Adrenal gland (tissue), 9 donors: ENCODE measurements at regions not wholly inside any gene's neighbourhood (a gene's known extent, or its start where the extent isn't known, plus 50 kb on each side); places are given as distances from the start of the nearest gene placed in this dataset.

Source experiments
- DNase-seq, 7 donors: peaks; one replicate each; pipeline ENCODE4 v3.0.0-alpha.2; 2019 to 2020
- H3K27ac ChIP-seq, 5 donors: fragments of 200-600 bp; sonication (generic) in 4 of 5; 1 replicate in 3 of 5; 2 replicates in 2 of 5; pipeline versions ENCODE4 v1.5.1 to v1.8.0; 2016 to 2020; ENCODE audit warnings: mild to moderate bottlenecking in 1 of 5
- H3K27me3 ChIP-seq: fragments of 200-600 bp; 2 replicates; pipeline ENCODE4 v1.8.0; 2021
- H3K36me3 ChIP-seq, 2 donors: fragments of 200-600 bp; replicated peaks in 1 of 2; 1 replicate in 1 of 2; 2 replicates in 1 of 2; pipeline versions ENCODE4 v1.5.1 to v1.8.0; 2018 to 2022
- H3K4me1 ChIP-seq, 2 donors: fragments of 200-600 bp; replicated peaks in 1 of 2; 1 replicate in 1 of 2; 2 replicates in 1 of 2; pipeline versions ENCODE4 v1.5.1 to v1.8.0; 2018 to 2021
- H3K4me3 ChIP-seq, 4 donors: fragments of 200-600 bp; sonication (generic) in 3 of 4; one replicate each; pipeline ENCODE4 v1.5.1; 2016 to 2018
- H3K9me3 ChIP-seq, 3 donors: fragments of 200-600 bp; sonication (generic) in 1 of 3; replicated peaks in 1 of 3; 1 replicate in 2 of 3; 2 replicates in 1 of 3; pipeline versions ENCODE4 v1.5.1 to v1.8.0; 2016 to 2021
- CTCF ChIP-seq, 6 experiments: fragments of 450-650 bp in 4 of 6; fragments of 200-600 bp in 2 of 6; sonication (generic) in 1 of 6; IDR thresholded peaks; 1 replicate in 5 of 6; 2 replicates in 1 of 6; pipeline versions ENCODE4 v1.5.1 to v1.8.0; 2016 to 2021; ENCODE audit warnings: antibody characterized with exemption in 6 of 6, mild to moderate bottlenecking in 2 of 6, moderate library complexity in 1 of 6
- POLR2A ChIP-seq, 2 donors: fragments of 450-650 bp; IDR thresholded peaks; one replicate each; pipeline ENCODE4 v1.6.1; 2017; ENCODE audit warnings: antibody characterized with exemption in 2 of 2, mild to moderate bottlenecking in 2 of 2, moderate library complexity in 1 of 2
- WGBS, 4 donors: extraction: QIAGEN DNeasy Blood & Tissue Kit in 2 of 4; methylation state at CpG; one replicate each; pipeline versions ENCODE4 v1.1.5 to v1.1.7; 2013 to 2017; 5-methylcytosine and 5-hydroxymethylcytosine counted together
- intact Hi-C, 2 donors: fragments of 100-400 bp; cut with DNase I; formaldehyde crosslinking; loops; one replicate each; pipeline versions ENCODE4 v1.14.1 to v1.15.0; 2022 to 2023
- donor health status: healthy with polysubstance abuse.
- donor health status: Bipolar disorder and iron deficiency.
- donor health status: DM: yes; HTN: yes; CAD: no.
- donor health status: DM: no; HTN: no; CAD: no.
- donor health status: DM: no; HTN: no; CAD: no.

GRCh38 chr1:87744763-87745162 is 416.1 kb downstream of the LMO4 start:
- H3K36me3 ChIP-seq, result no peaks in the 10 kb centered on the region
- no peaks in the 10 kb centered on the region for H3K9me3 ChIP-seq
- TF ChIP-seq POLR2A (IDR thresholded peaks at IDR 0.05), result no peak
- no peak for TF ChIP-seq CTCF (IDR thresholded peaks at IDR 0.05)
- no peak overlapping the region for H3K27ac ChIP-seq
- intact Hi-C loops, result no loop called here
- DNase-seq, result no peak
- H3K4me1 ChIP-seq, result no peaks in the 10 kb centered on the region
- no peaks in the 10 kb centered on the region for H3K27me3 ChIP-seq
- no peak overlapping the region for H3K4me3 ChIP-seq

GRCh38 chr1:87753366-87753765 is 424.7 kb downstream of the LMO4 start:
- Histone ChIP-seq H3K27ac (no peak overlapping the region), H3K4me1 (no peaks in the 10 kb centered on the region), H3K4me3 (no peak overlapping the region), H3K27me3 (no peaks in the 10 kb centered on the region), H3K9me3 (no peaks in the 10 kb centered on the region), H3K36me3 (no peaks in the 10 kb centered on the region)
- no peak for TF ChIP-seq CTCF (IDR thresholded peaks at IDR 0.05)
- no peak for TF ChIP-seq POLR2A (IDR thresholded peaks at IDR 0.05)
- intact Hi-C loops, result no loop called here
- DNase-seq, result no peak

- Histone ChIP-seq H3K27ac (no peak overlapping the region), H3K9me3 (no peaks in the 10 kb centered on the region), H3K27me3 (no peaks in the 10 kb centered on the region), H3K4me1 (no peaks in the 10 kb centered on the region), H3K4me3 (no peak overlapping the region), H3K36me3 (no peaks in the 10 kb centered on the region)
- no peak for TF ChIP-seq CTCF (IDR thresholded peaks at IDR 0.05)
- TF ChIP-seq POLR2A (IDR thresholded peaks at IDR 0.05), result no peak
- intact Hi-C loops, result no loop called here
- no peak for DNase-seq
Observed at GRCh38 chr1:87754139-87754538, 425.5 kb downstream of the LMO4 start.

GRCh38 chr1:87757676-87758075 is 429.0 kb downstream of the LMO4 start:
- no peaks in the 10 kb centered on the region for H3K4me1 ChIP-seq
- peak in 1 of 7 donors; percentile 2 for DNase-seq
- 73 to 88% (median 76%) methylated on average over 6 to 9 of the region's 9 CpGs for WGBS, 4 donors

More at GRCh38 chr1:87757676-87758075, 429.0 kb downstream of the LMO4 start:
- intact Hi-C loops, result no loop called here
- Histone ChIP-seq H3K4me3 (no peak overlapping the region), H3K27ac (no peak overlapping the region), H3K36me3 (no peaks in the 10 kb centered on the region), H3K27me3 (no peaks in the 10 kb centered on the region), H3K9me3 (no peaks in the 10 kb centered on the region)
- TF ChIP-seq POLR2A (IDR thresholded peaks at IDR 0.05) (no peak), CTCF (IDR thresholded peaks at IDR 0.05) (no peak)
